B cell (primary cell): ENCODE measurements at regions not wholly inside any gene's neighbourhood (a gene's known extent, or its start where the extent isn't known, plus 50 kb on each side); places are given as distances from the start of the nearest gene placed in this dataset.

Experiments used
- EZH2 ChIP-seq: IDR thresholded peaks from 2 replicates; pipeline ENCODE4 v1.6.1; 2012; ENCODE audit warnings: borderline replicate concordance, low read depth, mild to moderate bottlenecking, moderate library complexity, low read length; ENCODE audit not compliant: insufficient read depth, poor library complexity, severe bottlenecking
- TF ChIP-seq, protein P1 (sequence below): fragments of 200-600 bp; IDR thresholded peaks from one replicate; pipeline ENCODE4 v1.8.0; 2022; ENCODE audit warnings: antibody characterized with exemption, mild to moderate bottlenecking

GRCh38 chr2:150255528-150255927 is 231.9 kb downstream of the RND3 start:
- TF ChIP-seq, protein P1, sequence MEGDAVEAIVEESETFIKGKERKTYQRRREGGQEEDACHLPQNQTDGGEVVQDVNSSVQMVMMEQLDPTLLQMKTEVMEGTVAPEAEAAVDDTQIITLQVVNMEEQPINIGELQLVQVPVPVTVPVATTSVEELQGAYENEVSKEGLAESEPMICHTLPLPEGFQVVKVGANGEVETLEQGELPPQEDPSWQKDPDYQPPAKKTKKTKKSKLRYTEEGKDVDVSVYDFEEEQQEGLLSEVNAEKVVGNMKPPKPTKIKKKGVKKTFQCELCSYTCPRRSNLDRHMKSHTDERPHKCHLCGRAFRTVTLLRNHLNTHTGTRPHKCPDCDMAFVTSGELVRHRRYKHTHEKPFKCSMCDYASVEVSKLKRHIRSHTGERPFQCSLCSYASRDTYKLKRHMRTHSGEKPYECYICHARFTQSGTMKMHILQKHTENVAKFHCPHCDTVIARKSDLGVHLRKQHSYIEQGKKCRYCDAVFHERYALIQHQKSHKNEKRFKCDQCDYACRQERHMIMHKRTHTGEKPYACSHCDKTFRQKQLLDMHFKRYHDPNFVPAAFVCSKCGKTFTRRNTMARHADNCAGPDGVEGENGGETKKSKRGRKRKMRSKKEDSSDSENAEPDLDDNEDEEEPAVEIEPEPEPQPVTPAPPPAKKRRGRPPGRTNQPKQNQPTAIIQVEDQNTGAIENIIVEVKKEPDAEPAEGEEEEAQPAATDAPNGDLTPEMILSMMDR = no peak
- no peak for TF ChIP-seq EZH2
